MM.1S (cell line): ENCODE measurements at regions not wholly inside any gene's neighbourhood (a gene's known extent, or its start where the extent isn't known, plus 50 kb on each side); places are given as distances from the start of the nearest gene placed in this dataset.

Experiments
- DNase-seq: peaks from one replicate; pipeline ENCODE4 v3.0.0-alpha.2; 2015
- H2AFZ ChIP-seq: fragments of 300-600 bp; sonication (generic); 2 replicates; pipeline ENCODE4 v1.6.0; 2016; ENCODE audit warnings: antibody characterized with exemption, low read length
- H3F3A ChIP-seq: fragments of 300-600 bp; sonication (generic); 2 replicates; pipeline ENCODE4 v1.6.1; 2016; ENCODE audit warnings: mild to moderate bottlenecking, antibody characterized with exemption, low read length, moderate library complexity, mixed read lengths; ENCODE audit not compliant: insufficient read depth
- H3K27ac ChIP-seq: fragments of 300-600 bp; sonication (generic); 2 replicates; pipeline ENCODE4 v1.5.1; 2016; ENCODE audit warnings: mild to moderate bottlenecking, low read length
- H3K27me3 ChIP-seq: fragments of 300-600 bp; sonication (generic); replicated peaks from 2 replicates; pipeline ENCODE4 v1.6.0; 2016; ENCODE audit warnings: low read length; ENCODE audit not compliant: insufficient read depth
- H3K36me3 ChIP-seq: fragments of 300-600 bp; sonication (generic); replicated peaks from 2 replicates; pipeline ENCODE4 v1.6.1; 2016; ENCODE audit warnings: mild to moderate bottlenecking, low read length, mixed read lengths; ENCODE audit not compliant: insufficient read depth
- H3K4me1 ChIP-seq: fragments of 300-600 bp; sonication (generic); 2 replicates; pipeline ENCODE4 v1.6.1; 2016; ENCODE audit warnings: low read length, mixed read lengths
- H3K4me2 ChIP-seq: fragments of 300-600 bp; sonication (generic); 2 replicates; pipeline ENCODE4 v1.6.0; 2016; ENCODE audit warnings: low read depth, low read length
- H3K4me3 ChIP-seq: fragments of 300-600 bp; sonication (generic); 2 replicates; pipeline ENCODE4 v1.5.1; 2016; ENCODE audit warnings: low read length, mixed read lengths
- H3K79me2 ChIP-seq: fragments of 300-600 bp; sonication (generic); 2 replicates; pipeline ENCODE4 v1.6.1; 2016; ENCODE audit warnings: mixed run types, low read length, mixed read lengths
- H3K9ac ChIP-seq: fragments of 300-600 bp; sonication (generic); 2 replicates; pipeline ENCODE4 v1.6.1; 2016; ENCODE audit warnings: low read length, mixed read lengths
- H3K9me2 ChIP-seq: fragments of 300-600 bp; sonication (generic); replicated peaks from 2 replicates; pipeline ENCODE4 v1.6.1; 2016; ENCODE audit warnings: mild to moderate bottlenecking, low read length, mixed read lengths; ENCODE audit not compliant: insufficient read depth
- H3K9me3 ChIP-seq: fragments of 300-600 bp; sonication (generic); replicated peaks from 2 replicates; pipeline ENCODE4 v1.6.1; 2016; ENCODE audit warnings: mild to moderate bottlenecking, low read length, mixed read lengths; ENCODE audit not compliant: insufficient read depth
- H4K20me1 ChIP-seq: fragments of 300-600 bp; sonication (generic); 2 replicates; pipeline ENCODE4 v1.6.1; 2016; ENCODE audit warnings: mild to moderate bottlenecking, low read length, moderate library complexity, mixed read lengths; ENCODE audit not compliant: insufficient read depth
- EZH2 ChIP-seq: fragments of 300-600 bp; sonication (generic); optimal IDR thresholded peaks from 2 replicates; pipeline ENCODE3; 2017; ENCODE audit warnings: low read depth, mild to moderate bottlenecking, antibody characterized with exemption, low read length, mixed read lengths
- EZH2phosphoT487 ChIP-seq: fragments of 300-600 bp; sonication (generic); IDR thresholded peaks from 2 replicates; pipeline ENCODE4 v1.6.1; 2018; ENCODE audit warnings: antibody characterized with exemption, low read length
- TF ChIP-seq, protein P1 (sequence below): fragments of 300-600 bp; sonication (generic); IDR thresholded peaks from 2 replicates; pipeline ENCODE4 v1.5.1; 2016; ENCODE audit warnings: antibody characterized with exemption, low read length, mixed read lengths

DNA sequence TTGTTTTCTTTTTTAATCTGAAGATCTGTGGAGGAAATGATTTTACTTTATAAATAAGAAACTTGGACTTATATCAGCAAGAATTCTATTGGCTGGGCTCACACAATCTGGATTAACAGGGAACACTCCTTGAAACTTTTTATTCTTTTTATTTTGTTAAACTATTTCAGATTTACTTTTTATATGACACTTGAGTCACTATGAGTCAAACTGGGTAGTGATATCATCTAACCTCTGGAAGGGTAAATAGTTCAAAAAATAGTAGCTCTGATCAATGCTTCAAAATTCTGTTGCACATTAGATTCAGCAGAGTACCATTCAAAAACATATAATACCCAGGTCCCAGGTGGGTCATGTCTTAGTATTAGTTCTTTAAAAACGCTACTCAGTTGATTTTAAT is 55.1 kb upstream of the NBEA start:
- Histone ChIP-seq H3K4me2 (no peak overlapping the region), H3K9ac (no peak overlapping the region), H3K27ac (no peak overlapping the region), H3F3A (no peaks in the 10 kb centered on the region), H3K4me3 (no peak overlapping the region), H3K27me3 (no peaks in the 10 kb centered on the region), H3K9me3 (no peaks in the 10 kb centered on the region), H3K9me2 (no peaks in the 10 kb centered on the region), H3K4me1 (no peaks in the 10 kb centered on the region), H4K20me1 (no peaks in the 10 kb centered on the region), H3K79me2 (no peaks in the 10 kb centered on the region), H3K36me3 (no peaks in the 10 kb centered on the region), H2AFZ (no peak overlapping the region)
- TF ChIP-seq EZH2, result no peak
- TF ChIP-seq, protein P1, sequence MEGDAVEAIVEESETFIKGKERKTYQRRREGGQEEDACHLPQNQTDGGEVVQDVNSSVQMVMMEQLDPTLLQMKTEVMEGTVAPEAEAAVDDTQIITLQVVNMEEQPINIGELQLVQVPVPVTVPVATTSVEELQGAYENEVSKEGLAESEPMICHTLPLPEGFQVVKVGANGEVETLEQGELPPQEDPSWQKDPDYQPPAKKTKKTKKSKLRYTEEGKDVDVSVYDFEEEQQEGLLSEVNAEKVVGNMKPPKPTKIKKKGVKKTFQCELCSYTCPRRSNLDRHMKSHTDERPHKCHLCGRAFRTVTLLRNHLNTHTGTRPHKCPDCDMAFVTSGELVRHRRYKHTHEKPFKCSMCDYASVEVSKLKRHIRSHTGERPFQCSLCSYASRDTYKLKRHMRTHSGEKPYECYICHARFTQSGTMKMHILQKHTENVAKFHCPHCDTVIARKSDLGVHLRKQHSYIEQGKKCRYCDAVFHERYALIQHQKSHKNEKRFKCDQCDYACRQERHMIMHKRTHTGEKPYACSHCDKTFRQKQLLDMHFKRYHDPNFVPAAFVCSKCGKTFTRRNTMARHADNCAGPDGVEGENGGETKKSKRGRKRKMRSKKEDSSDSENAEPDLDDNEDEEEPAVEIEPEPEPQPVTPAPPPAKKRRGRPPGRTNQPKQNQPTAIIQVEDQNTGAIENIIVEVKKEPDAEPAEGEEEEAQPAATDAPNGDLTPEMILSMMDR, result no peak
- TF ChIP-seq EZH2phosphoT487, result no peak
- no peak for DNase-seq
